HG02938 (cell line): ENCODE measurements at regions not wholly inside any gene's neighbourhood (a gene's known extent, or its start where the extent isn't known, plus 50 kb on each side); places are given as distances from the start of the nearest gene placed in this dataset.
"Not testable (repeated sequence)": the region's sequence is repeated elsewhere in the genome, so short reads cannot be mapped to it uniquely, and the experiment has no call there.

Experiments
- ATAC-seq: cut with Tn5 transposase; IDR thresholded peaks from one replicate; pipeline ENCODE4 v1.9.1; 2021; ENCODE audit warnings: mild to moderate bottlenecking, moderate library complexity; ENCODE audit not compliant: unreplicated experiment

DNA sequence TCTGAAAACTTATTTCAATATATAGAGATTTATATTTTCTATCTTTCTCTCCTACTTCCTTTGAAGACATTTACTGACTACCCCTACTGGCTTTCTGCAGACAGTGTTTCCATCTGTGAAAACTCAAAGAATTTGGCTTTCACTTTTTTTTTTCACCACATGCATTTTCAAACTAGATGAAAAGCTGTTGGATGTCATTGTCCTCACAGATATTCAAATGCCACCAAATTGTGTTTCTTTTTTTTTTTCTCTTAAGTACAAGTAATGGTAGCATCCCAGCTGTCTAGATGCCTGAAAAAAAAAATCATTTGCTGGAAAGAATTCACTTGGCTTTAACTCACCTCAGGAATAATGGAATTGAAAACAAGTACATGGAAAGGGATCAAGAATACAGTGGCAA is 2258.6 kb upstream of the ACO1 start:
- no peak for ATAC-seq

DNA sequence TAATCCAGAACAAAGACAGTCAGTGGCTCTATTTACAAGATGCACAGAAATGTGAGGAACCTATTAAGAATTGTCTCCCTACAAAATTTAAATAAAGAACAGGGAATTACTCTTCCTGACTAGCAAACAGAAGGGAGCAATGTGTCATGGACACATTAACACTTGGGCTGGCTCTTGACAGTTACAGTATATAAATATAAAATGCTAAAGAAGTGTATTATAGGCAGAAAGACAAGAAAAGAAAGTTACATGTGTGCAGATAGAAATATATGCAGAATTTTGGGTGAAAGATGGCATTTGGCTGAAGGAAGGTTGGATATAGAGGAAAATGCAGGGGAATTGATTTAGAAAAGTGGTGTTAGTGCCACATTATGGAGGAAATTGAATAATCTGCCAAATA is 2257.1 kb upstream of the ACO1 start:
- ATAC-seq, result no peak

DNA sequence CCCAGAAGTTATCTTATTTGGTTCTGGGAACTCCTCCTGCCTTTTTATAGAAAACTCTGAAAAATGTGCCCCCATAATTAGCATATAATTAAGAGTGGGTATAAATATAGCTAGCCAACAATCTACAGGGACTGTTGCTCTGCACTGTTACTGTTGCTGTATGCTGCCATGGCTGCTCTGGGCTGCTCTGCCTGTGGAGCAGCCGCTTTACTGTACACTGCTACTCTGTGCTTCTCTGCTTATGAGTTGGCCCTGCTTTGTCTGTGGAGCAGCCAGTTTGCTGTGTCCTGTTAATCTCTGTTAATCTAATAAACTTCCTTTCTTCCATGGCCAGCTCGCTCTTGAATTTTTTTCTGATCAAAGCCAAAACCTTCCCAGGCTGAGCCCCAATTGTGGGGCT is 2244.0 kb upstream of the ACO1 start:
- no peak for ATAC-seq

DNA sequence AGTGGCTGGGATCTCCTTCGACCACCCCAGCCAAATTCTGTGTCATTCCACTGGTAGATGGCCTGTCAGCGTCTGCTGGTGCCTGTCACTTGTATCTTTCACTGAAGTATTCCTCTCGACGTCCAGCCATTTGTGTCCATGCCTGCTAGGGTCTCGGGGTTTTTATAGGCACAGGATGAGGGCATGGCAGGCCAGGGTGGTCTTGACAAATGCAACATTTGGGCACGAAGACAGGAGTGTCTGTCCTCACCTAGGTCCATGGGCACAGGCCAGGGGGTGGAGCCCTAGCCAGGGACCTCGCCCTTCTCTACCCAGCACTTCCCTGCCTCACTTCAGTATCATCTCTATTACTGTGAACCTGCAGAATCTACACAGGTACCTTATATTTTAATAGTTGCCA is 2223.9 kb upstream of the ACO1 start:
- ATAC-seq, result no peak

DNA sequence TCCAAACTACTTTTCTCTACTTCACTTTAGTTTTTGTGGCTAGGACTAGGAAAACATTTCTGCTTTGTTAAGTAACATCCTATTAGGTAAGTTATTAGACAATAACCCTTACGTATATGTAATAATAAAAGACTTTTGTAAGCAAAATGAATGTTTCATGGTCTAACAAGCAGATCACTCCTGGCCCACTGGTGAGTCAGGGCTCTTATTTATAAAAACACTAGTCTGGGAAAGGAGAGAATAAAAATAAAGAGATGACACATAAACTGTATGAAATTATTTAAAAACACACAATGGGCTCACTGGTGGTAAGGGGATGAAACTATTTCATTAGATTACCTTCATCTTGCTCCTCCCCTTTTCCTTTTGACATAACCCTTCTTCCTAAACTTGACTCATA is 2212.2 kb upstream of the ACO1 start:
- ATAC-seq, result no peak

DNA sequence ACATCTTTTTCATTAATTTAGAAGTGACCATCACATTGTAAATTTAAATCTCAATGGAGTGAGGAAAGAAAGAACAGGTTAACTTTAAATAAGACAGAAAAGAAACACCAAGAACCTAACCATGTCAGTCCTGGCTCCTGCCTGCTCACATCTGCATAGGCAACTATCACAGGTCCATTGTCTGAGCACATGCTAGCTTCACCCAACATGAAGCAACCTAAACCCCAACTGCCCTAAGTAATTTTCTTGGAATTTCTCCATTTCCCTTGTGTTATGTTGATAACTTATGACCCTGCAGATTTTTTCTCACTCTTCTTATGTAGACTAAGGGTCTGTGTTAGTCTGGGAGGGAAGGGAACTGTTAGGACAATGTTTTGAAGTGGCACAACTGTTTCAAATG is 2205.8 kb upstream of the ACO1 start:
- ATAC-seq, result no peak

DNA sequence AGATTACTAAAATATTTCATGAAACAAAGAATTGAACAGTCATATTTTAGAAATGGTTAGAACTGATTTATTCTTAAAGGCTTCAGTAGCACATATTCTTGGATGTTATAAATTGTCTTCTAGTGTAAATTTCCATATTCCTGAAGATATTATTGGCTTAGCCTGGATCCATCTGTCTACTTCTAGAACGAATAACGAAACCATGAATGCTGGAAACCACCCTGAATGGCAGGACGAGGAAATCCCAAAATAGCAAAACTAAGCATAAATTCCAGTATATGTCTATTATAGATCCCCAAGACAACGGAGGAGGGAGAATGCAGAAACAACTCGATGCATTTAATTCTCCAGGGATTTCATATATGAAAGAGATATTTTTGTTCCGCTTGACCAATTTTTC is 2191.0 kb upstream of the ACO1 start:
- no peak for ATAC-seq

DNA sequence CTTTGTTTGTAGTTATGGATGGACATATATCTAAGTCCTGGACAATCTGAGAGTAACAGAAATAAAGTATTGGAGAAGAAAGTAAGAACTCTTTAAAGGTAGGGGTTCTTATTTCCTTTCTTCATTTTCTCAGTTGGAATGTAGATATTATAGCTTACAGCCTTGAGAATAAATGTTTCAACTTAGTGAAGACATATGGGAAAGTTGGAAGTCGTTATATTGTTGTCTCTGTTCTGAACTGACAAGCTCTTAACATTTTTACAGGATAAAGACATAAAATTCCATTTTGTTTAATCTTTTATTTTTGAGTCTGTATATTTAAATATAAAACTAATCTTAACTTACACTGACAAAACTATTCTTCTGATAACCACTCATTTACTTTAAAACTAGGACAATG is 2187.5 kb upstream of the ACO1 start:
- no peak for ATAC-seq

DNA sequence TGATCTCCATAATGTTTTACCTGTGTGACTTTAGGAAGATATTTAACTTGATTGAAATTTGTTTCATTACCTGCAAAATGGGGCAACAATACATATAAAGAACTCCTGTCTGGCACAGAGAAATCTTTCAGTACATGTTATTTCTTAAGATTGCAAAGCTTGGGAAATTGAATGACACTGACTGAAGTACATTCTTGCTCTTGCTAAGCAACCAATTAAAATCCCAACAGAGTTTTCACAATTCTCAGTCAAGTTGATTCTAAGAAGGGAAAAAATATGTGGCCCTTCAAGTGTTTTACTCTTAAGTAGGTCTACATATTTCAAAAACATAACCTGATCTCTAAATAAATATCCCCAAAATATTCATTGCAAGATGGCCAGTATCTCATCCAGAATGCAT is 2187.0 kb upstream of the ACO1 start:
- no peak for ATAC-seq

DNA sequence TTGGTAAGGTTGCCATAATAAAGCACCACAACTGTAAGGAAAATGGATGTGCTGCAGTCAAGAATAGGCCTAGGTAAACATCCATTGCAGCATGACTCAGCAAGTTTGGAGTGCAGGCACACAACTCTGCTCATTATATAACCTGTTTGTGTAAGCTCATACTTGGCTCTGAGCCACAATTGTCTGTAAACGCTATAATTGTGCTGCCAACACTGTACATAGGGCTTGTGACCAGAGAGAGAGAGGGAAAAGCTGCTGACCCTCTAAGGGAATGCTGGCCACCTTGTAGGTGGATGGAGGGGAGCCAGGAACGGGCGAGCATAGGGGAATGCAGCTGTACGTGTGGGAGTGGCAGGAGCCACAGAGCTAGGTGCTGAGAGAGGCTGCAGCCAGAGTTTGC is 2186.5 kb upstream of the ACO1 start:
- no peak for ATAC-seq

DNA sequence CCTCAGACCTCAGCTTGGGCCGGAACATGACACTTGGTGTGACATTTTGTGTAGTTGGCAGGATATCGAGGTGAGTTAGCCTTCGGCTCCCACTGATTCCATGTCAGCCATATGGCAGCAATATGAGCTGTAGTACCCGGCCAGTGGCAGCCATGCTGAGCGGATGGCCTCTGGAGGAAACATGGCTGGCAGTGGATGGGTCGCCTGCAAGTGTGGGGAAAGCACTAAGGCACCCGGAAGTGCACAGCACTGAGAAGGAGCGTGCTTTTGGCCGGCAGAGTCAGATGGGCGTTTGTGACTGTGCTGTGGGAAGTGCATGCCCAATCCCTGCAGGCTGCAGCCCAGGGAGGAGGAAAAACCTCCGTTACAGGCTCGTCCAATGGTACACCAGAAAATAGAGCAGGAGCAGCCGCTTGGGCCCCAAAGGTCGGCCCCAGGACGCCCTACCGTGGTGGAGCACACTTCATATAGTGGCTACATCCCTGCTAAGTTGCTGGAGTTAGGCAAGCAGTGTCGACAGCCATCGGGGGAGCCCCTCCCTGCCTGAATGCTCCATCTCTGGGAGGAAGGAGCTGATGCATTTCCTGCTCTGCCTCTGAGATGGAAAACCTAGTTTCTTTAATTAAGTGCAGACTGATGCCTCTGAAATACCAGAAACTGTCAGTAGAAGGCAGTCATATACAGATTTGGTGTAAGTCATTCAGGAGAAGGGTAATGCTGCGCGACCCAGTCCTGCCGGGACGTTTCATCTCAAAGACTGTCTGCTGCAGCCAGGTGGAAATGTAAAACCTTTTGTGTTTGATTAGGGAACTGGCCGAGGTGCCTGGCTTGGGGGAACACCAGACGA is 2185.8 kb upstream of the ACO1 start:
- ATAC-seq, result no peak

DNA sequence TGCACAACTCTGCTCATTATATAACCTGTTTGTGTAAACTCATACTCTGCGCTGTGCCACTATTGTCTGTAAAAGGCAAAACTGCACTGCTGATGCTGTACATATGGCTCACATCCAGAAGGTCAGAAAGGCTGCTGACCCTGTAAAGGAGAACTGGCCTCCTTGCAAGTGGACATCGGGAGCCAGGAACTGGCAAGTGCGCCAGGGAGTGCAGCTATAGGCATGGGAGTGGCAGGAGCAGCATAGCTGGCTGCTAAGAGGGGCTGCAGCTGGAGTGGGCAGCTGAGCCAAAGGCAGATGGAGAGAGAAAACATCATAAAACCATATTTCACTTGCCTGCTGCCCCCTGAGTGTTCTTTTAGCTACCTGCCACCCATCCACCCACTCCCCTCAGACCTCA is 2183.4 kb upstream of the ACO1 start:
- ATAC-seq, result no peak

DNA sequence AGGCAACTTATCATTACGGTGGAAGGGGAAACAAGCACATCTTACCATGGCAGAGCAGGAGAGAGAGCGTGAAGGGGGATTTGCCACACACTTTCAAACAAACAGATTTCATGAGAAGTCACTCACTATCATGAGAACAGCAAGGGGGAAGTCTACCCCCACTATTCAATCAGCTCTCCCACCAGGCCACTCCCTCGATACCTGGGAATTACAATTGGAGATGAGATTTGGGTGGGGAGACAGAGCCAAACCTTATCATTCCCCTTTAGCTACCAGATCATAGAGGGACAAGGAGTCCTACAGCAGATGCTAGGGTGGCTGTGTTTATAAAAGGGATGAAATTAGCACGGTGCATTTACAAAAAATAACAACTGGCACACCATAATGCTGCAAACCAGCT is 2149.4 kb upstream of the ACO1 start:
- no peak for ATAC-seq

DNA sequence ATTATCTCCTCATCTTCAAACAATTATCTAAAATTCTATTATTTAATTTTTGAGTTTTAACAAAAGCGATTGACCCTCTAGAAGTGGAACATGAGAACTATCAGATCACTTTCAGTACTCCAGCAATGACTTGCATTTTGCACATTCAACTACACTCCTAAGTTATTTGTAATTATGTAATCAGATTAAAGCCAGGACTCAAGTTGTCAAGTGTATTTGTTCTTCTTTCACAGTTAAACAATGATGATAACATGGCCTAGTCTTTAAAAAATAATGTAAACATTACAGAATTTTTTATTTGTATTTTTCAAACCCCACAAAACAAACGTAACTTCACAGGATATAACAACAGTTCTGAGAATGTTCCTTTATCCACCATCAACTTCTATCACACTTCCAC is 2148.9 kb upstream of the ACO1 start:
- ATAC-seq, result no peak

DNA sequence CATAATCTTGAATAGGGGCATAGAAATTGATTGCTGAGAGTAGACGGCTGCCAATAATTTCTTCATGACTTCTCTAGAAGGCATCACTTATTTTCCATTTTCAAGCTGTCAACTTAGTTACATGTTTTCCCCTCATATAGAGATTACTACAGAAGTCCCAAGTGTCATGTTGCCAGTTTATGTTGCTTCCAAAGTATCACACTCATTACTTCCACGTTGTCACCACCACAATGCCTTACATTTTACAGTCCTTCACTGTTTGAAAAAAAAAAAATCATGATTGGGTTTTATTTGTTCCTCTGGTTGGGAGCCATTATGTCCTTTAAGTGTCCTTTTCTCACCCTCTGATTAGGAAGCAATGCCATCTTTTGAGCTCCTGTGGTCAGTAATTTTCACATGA is 2144.6 kb upstream of the ACO1 start:
- ATAC-seq, result no peak

DNA sequence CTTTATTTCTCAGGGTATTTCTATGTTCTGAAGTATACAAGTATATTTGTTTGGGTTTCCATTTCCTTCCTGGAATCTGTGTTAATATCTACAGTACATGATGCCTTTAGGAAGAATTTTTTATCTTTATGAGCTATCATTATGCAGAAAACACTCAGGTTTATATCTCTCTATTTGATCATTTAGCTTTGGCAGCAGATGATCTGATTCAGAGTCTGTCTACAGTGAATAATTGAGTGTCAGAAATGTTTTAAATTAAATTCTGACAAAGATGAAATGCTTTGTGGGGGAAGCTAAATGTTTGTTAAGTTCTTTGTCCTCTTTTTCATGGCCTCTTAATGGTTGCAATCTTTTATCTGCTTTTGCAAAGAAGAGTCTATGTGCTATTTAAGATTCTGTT is 2141.0 kb upstream of the ACO1 start:
- ATAC-seq, result no peak

DNA sequence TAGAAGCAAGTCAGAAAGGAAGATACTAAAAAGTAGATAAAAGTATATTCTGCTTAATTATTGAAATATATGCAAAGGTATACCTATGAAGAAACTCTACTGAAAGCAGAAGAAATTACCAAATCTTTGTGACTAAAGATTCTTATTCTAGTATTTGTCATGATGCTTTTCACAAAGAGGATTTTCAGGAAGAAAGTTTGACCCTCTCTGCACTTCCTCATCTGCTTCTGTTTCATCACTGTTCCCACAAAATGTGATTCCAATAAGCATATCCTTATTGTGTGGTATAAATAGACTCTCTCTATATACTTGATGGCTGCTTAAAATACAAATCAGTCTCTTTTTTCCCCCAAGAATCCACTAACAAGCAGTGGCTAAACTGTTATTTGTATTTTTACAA is 2139.6 kb upstream of the ACO1 start:
- ATAC-seq, result no peak

DNA sequence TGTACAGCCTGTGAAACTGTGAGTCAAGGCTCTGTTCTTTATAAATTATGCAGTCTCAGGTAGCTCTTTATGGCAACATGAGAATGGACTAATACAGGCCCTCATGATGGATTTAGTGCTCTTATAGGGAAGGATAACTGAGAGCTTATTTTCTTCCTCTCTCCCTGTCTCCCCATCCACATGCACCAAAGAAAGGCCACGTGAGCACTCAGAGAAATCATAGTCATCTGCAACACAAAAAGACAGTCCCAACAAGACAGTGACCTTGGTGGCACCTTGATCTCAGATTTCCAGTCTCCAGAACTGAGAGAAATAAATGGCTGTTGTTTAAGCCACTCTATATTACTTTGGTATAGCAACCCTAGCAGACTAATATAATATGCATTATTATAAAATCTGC is 2133.6 kb upstream of the ACO1 start:
- no peak for ATAC-seq

DNA sequence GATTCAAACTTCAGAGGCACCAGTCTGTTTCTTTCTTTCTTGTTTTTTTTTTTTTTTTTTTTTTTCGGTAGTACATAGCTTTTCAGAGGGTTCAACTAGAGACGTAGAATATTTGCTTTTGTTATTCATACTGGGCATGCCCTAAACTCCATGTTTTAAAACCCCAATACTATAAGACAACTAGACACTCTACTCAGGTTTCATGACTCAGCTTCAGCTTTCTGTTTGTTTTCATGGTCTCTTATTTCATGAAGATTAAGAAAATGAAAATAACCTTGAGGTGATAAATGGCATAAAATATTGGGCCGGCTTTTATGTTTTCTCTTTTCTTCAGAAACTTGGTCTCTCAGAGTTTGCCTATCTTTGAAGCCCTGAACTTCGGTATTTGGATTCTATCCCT is 2126.3 kb upstream of the ACO1 start:
- no peak for ATAC-seq

DNA sequence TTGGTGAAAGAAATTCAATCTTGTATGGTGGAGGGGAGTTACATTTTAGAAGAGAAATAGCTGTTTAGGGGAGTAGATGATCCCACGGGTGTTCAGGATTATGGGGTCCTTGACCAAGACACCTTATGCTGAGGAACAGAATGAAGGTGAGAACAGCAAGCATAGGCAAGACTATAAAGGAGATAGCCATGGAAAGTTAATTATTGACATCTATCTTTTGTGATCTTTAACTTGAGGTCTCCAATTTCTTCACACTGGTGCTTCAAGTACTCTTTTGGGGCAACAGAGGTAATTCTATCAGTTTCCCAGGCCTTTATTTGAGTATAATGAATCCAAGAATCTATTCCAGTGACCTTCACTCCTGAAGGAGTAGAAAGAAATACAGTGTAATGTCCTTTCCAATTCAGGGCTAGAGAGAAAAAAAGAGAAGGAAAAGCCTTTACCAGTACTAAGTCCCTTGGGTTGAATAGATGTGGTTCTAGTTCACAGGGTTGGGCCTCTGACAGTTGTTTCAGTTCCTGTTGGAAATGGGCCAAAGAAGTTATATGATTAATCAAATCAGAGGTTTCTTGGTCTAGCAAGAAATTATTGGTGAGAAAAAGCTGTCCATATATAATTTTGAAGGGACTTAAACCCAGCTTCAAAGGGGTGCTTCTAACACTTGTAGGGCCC is 2104.1 kb upstream of the ACO1 start:
- peak; percentile 84 for ATAC-seq

DNA sequence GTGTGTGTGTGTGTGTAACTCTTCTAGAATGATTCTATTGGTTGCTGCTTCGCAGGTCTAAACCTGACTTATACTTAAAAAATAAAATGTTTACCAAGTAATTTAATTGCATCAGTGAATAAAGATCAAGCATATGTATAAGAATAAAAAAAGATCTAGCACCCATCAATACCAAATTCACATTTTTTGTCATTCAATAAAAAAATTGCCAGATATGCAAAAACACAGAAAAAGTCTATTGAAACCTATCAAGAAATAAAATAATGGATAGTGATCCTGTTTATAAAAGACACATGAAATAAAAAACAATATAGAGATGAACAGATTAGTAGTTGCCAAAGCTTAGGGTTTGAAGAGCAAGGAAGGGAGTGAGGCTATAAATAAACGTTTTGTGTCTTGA is 2095.0 kb upstream of the ACO1 start:
- ATAC-seq, result no peak

DNA sequence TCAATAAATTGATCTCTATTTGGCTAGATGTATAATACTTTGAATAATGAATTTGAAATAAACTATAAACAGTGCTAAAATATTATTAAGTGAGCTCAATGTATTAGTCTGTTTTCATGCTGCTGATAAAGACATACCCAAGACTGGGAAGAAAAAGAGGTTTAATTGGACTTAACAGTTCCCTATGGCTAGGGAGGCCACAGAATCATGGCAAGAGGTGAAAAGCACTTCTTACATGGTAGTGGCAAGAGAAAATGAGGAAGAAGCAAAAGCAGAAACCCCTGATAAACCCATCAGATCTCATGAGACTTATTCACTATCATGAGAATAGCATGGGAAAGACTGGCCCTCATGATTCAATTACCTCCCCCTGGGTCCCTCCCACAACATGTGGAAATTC is 2092.4 kb upstream of the ACO1 start:
- not testable (repeated sequence) for ATAC-seq

DNA sequence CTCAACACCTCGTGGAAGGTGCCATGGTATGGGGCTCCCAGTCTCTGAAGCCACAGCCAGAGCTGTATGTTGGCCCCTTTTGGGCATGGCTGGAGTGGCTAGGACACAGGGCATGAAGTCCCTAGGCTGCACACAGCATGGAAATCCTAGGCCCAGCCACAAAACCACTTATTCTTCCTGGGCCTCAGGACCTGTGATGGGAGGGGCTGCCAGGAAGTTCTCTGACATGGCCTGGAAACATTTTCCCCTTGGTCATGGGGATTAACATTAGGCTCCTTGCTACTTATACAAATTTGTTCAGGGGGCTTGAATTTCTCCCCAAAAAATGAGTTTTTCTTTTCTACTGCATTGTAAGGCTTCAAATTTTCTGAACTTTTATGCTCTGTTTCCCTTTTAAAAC is 2091.2 kb upstream of the ACO1 start:
- no peak for ATAC-seq
